HL-60 (cell line): ENCODE measurements at regions not wholly inside any gene's neighbourhood (a gene's known extent, or its start where the extent isn't known, plus 50 kb on each side); places are given as distances from the start of the nearest gene placed in this dataset.

Experiments
- CTCF ChIP-seq: IDR thresholded peaks from one replicate; pipeline ENCODE4 v1.5.1; 2011; ENCODE audit warnings: low read length, control low read depth, inconsistent platforms; ENCODE audit not compliant: insufficient read depth
- POLR2AphosphoS5 ChIP-seq: IDR thresholded peaks from 2 replicates; pipeline ENCODE4 v1.6.1; 2012; ENCODE audit warnings: low read depth
- SPI1 ChIP-seq: IDR thresholded peaks from 2 replicates; pipeline ENCODE4 v1.6.1; 2012; ENCODE audit warnings: low read depth, mild to moderate bottlenecking, borderline replicate concordance

- TF ChIP-seq POLR2AphosphoS5, result no peak
- no peak for TF ChIP-seq CTCF
- no peak for TF ChIP-seq SPI1
Measured at GRCh38 chr2:51093016-51093415, 61.1 kb upstream of the NRXN1 start.
